HG03139 (cell line): ENCODE measurements at regions not wholly inside any gene's neighbourhood (a gene's known extent, or its start where the extent isn't known, plus 50 kb on each side); places are given as distances from the start of the nearest gene placed in this dataset.
"Not testable (repeated sequence)": the region's sequence is repeated elsewhere in the genome, so short reads cannot be mapped to it uniquely, and the experiment has no call there.

Experiments used
- ATAC-seq: cut with Tn5 transposase; IDR thresholded peaks from one replicate; pipeline ENCODE4 v1.9.1; 2021; ENCODE audit not compliant: unreplicated experiment

- ATAC-seq, result no peak
These were observed 839.4 kb downstream of the TBL1XR1 start for GRCh38 chr3:176357891-176358290.

GRCh38 chr3:176354843-176355242, 842.4 kb downstream of the TBL1XR1 start:
- no peak for ATAC-seq

GRCh38 chr3:176352716-176353334, 844.5 kb downstream of the TBL1XR1 start:
- ATAC-seq, result no peak

GRCh38 chr3:176351408-176351807, 845.9 kb downstream of the TBL1XR1 start:
- no peak for ATAC-seq

GRCh38 chr3:176349706-176350105, 847.6 kb downstream of the TBL1XR1 start:
- no peak for ATAC-seq

GRCh38 chr3:176347424-176348146, 849.7 kb downstream of the TBL1XR1 start:
- ATAC-seq, result no peak

GRCh38 chr3:176341963-176342362, 855.3 kb downstream of the TBL1XR1 start:
- ATAC-seq, result no peak

- ATAC-seq, result no peak
These were observed 868.6 kb downstream of the TBL1XR1 start for GRCh38 chr3:176328666-176329065.

GRCh38 chr3:176328198-176328597, 869.1 kb downstream of the TBL1XR1 start:
- ATAC-seq, result no peak

GRCh38 chr3:176326894-176327490, 870.3 kb downstream of the TBL1XR1 start:
- ATAC-seq, result not testable (repeated sequence)

GRCh38 chr3:176321532-176321931, 875.8 kb downstream of the TBL1XR1 start:
- ATAC-seq, result not testable (repeated sequence)

- ATAC-seq, result no peak
These were observed 876.2 kb downstream of the TBL1XR1 start for GRCh38 chr3:176321099-176321498.

- no peak for ATAC-seq
These were observed 883.9 kb downstream of the TBL1XR1 start for GRCh38 chr3:176313426-176313825.

GRCh38 chr3:176310641-176311040, 886.6 kb downstream of the TBL1XR1 start:
- no peak for ATAC-seq

GRCh38 chr3:176302271-176302670, 895.0 kb downstream of the TBL1XR1 start:
- no peak for ATAC-seq

- no peak for ATAC-seq
These were observed 901.1 kb downstream of the TBL1XR1 start for GRCh38 chr3:176296066-176296597.

GRCh38 chr3:176293276-176293675, 904.0 kb downstream of the TBL1XR1 start:
- no peak for ATAC-seq

- no peak for ATAC-seq
These were observed 910.7 kb downstream of the TBL1XR1 start for GRCh38 chr3:176286476-176287085.

GRCh38 chr3:176275538-176275937, 921.7 kb downstream of the TBL1XR1 start:
- no peak for ATAC-seq

- no peak for ATAC-seq
These were observed 922.2 kb downstream of the TBL1XR1 start for GRCh38 chr3:176275113-176275512.

GRCh38 chr3:176274161-176274560, 923.1 kb downstream of the TBL1XR1 start:
- no peak for ATAC-seq

GRCh38 chr3:176262071-176262470, 935.2 kb downstream of the TBL1XR1 start:
- ATAC-seq, result no peak
